Kidney (tissue), 13 donors: ENCODE measurements at regions not wholly inside any gene's neighbourhood (a gene's known extent, or its start where the extent isn't known, plus 50 kb on each side); places are given as distances from the start of the nearest gene placed in this dataset.

Source experiments
- DNase-seq, 5 donors: peaks; one replicate each; pipeline ENCODE4 v3.0.0-alpha.2; 2013 to 2020
- FAIRE-seq: peaks from 2 replicates; lab custom pipeline; 2012; peaks lifted over from hg19 to GRCh38; lab: Jason Lieb, UNC
- H3K27ac ChIP-seq, 2 donors: one replicate each; pipeline ENCODE4 v1.7.0; 2013; ENCODE audit warnings: low read depth in 2 of 2, low read length in 2 of 2, inconsistent platforms in 1 of 2
- H3K27me3 ChIP-seq: one replicate; pipeline ENCODE4 v1.7.1; 2013; ENCODE audit warnings: low read length, inconsistent platforms; ENCODE audit not compliant: control insufficient read depth, insufficient read depth
- H3K36me3 ChIP-seq, 3 donors: one replicate each; pipeline versions ENCODE4 v1.7.0 to v1.7.1; 2013; ENCODE audit warnings: low read length in 3 of 3, control low read depth in 1 of 3, inconsistent platforms in 1 of 3; ENCODE audit not compliant: insufficient read depth in 3 of 3, control insufficient read depth in 2 of 3
- H3K4me1 ChIP-seq, 3 donors: one replicate each; pipeline versions ENCODE4 v1.7.0 to v1.7.1; 2013; ENCODE audit warnings: low read length in 3 of 3, inconsistent platforms in 1 of 3, low read depth in 1 of 3; ENCODE audit not compliant: control insufficient read depth in 2 of 3, insufficient read depth in 2 of 3
- H3K4me3 ChIP-seq, 3 donors: one replicate each; pipeline versions ENCODE4 v1.7.0 to v1.8.1; 2013; ENCODE audit warnings: low read length in 3 of 3, control low read depth in 1 of 3, inconsistent platforms in 1 of 3
- H3K9ac ChIP-seq, 3 donors: one replicate each; pipeline versions ENCODE4 v1.7.0 to v1.7.1; 2013; ENCODE audit warnings: low read length in 3 of 3, control low read depth in 1 of 3, inconsistent platforms in 1 of 3
- H3K9me3 ChIP-seq, 3 donors: one replicate each; pipeline versions ENCODE4 v1.7.0 to v1.7.1; 2013; ENCODE audit warnings: low read length in 3 of 3, control low read depth in 1 of 3, inconsistent platforms in 1 of 3; ENCODE audit not compliant: control insufficient read depth in 2 of 3, insufficient read depth in 1 of 3
- CTCF ChIP-seq: IDR thresholded peaks from 3 replicates; pipeline ENCODE4 v1.5.1; 2012; ENCODE audit warnings: mild to moderate bottlenecking, moderate library complexity, borderline replicate concordance; ENCODE audit not compliant: insufficient read depth; ENCODE audit errors: extremely low read depth
- intact Hi-C: fragments of 100-400 bp; cut with DNase I; formaldehyde crosslinking; loops from one replicate; pipeline ENCODE4 v1.11.1; 2022
- donor health status: control.
- donor health status: control.
- donor health status: control.
- donor health status: control.
- donor health status: control.
- donor health status: DM: yes; HTN: yes; CAD: no.
- donor health status: Normal renal cell carcinoma (clear cell type).

GRCh38 chr4:162352580-162353107 is 188.8 kb upstream of the FSTL5 start:
- Histone ChIP-seq H3K27ac (no peak overlapping the region), H3K9me3 (no peaks in the 10 kb centered on the region), H3K4me1 (no peaks in the 10 kb centered on the region), H3K9ac (no peak overlapping the region), H3K4me3 (no peak overlapping the region), H3K36me3 (no peaks in the 10 kb centered on the region), H3K27me3 (no peaks in the 10 kb centered on the region)
- FAIRE-seq (no peak), DNase-seq (no peak)
- intact Hi-C loops: no loop called here
- no peak for TF ChIP-seq CTCF

- intact Hi-C loops: no loop called here
- Histone ChIP-seq H3K4me3 (no peak overlapping the region), H3K4me1 (no peaks in the 10 kb centered on the region), H3K36me3 (no peaks in the 10 kb centered on the region), H3K9ac (no peak overlapping the region), H3K9me3 (no peaks in the 10 kb centered on the region), H3K27ac (no peak overlapping the region), H3K27me3 (no peaks in the 10 kb centered on the region)
- FAIRE-seq: no peak
- DNase-seq: no peak
- no peak for TF ChIP-seq CTCF
Measured at GRCh38 chr4:162350331-162350730, 186.5 kb upstream of the FSTL5 start.

- Histone ChIP-seq H3K27ac (no peak overlapping the region), H3K27me3 (no peaks in the 10 kb centered on the region), H3K4me1 (no peaks in the 10 kb centered on the region), H3K36me3 (no peaks in the 10 kb centered on the region), H3K9me3 (no peaks in the 10 kb centered on the region), H3K9ac (no peak overlapping the region), H3K4me3 (no peak overlapping the region)
- intact Hi-C loops: no loop called here
- TF ChIP-seq CTCF: no peak
- DNase-seq (no peak), FAIRE-seq (no peak)
Measured at GRCh38 chr4:162349395-162349794, 185.6 kb upstream of the FSTL5 start.

DNA sequence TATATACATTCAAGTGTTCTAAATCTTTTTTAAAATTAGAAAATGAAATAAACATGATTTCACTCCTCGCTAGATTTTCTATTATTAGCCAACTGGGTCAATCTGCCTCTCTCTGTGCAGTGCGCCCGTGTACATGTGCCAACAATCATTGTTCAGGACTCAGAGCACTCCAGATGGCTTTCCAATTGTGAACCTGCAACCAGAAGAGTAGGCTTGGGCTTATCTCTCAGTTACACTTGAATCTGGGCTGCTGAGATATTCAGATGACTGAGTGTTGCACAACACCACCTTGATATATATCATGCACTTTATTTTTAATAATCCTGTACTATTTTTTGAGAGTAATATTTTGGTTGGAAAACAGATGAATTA is 184.0 kb upstream of the FSTL5 start:
- TF ChIP-seq CTCF: no peak
- Histone ChIP-seq H3K27ac (no peak overlapping the region), H3K9me3 (no peaks in the 10 kb centered on the region), H3K4me1 (no peaks in the 10 kb centered on the region), H3K27me3 (no peaks in the 10 kb centered on the region), H3K9ac (no peak overlapping the region), H3K4me3 (no peak overlapping the region), H3K36me3 (no peaks in the 10 kb centered on the region)
- FAIRE-seq (no peak), DNase-seq (peak in 1 of 5 donors; percentile 7)
- intact Hi-C loops: no loop called here
